Prostate gland (tissue), 2 donors: ENCODE measurements at regions not wholly inside any gene's neighbourhood (a gene's known extent, or its start where the extent isn't known, plus 50 kb on each side); places are given as distances from the start of the nearest gene placed in this dataset.

ENCODE experiments used
- CTCF ChIP-seq, 4 experiments: fragments of 200-600 bp in 2 of 4; fragments of 450-650 bp in 2 of 4; sonication (generic) in 2 of 4; IDR thresholded peaks; 1 replicate in 3 of 4; 2 replicates in 1 of 4; pipeline ENCODE4 v1.5.1; 2016 to 2019; ENCODE audit warnings: antibody characterized with exemption in 4 of 4, mild to moderate bottlenecking in 2 of 4, moderate library complexity in 2 of 4
- POLR2A ChIP-seq: fragments of 450-650 bp; IDR thresholded peaks from one replicate; pipeline ENCODE4 v1.6.1; 2016; ENCODE audit warnings: antibody characterized with exemption, mild to moderate bottlenecking
- POLR2AphosphoS5 ChIP-seq: sonication (generic); formaldehyde crosslinking; IDR thresholded peaks from one replicate; pipeline ENCODE4 v1.6.1; 2017; ENCODE audit warnings: antibody characterized with exemption

DNA sequence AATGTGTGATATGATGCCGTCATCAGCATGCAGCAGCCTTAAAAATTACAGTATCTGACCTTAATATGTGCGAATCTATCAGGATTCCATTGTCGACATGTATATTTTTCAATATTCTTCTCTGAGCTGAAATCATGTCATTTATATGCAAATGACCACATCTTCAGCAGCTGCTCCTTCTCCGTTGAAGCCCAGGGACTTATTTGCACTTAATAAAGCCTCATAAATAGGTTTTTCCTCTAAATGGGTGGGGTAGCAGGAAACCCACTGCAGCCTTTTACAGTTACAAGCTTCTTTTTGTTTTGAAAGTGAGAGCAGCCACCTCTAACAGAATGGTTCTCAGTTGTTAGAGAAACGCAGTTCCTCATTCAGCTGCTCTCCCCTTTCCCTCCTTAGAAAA is 178.8 kb upstream of the ZNF644 start:
- TF ChIP-seq CTCF (IDR thresholded peaks at IDR 0.05): no peak
- no peak for TF ChIP-seq POLR2A
- TF ChIP-seq POLR2AphosphoS5: no peak
